Embryonic facial prominence (tissue), 1 donor: ENCODE measurements at regions not wholly inside any gene's neighbourhood (a gene's known extent, or its start where the extent isn't known, plus 50 kb on each side); places are given as distances from the start of the nearest gene placed in this dataset.

Source experiments
- DNase-seq: peaks from one replicate; pipeline ENCODE4 v3.0.0-alpha.2; 2016; ENCODE audit errors: extremely low spot score

- DNase-seq: no peak
These were observed 976.9 kb upstream of the MBL2 start for GRCh38 chr10:53749439-53749838.

GRCh38 chr10:53748319-53748718 is 975.7 kb upstream of the MBL2 start:
- no peak for DNase-seq

GRCh38 chr10:53744746-53745145 is 972.2 kb upstream of the MBL2 start:
- DNase-seq: no peak

- no peak for DNase-seq
These were observed 971.6 kb upstream of the MBL2 start for GRCh38 chr10:53744176-53744575.

- no peak for DNase-seq
These were observed 964.5 kb upstream of the MBL2 start for GRCh38 chr10:53737132-53737531.

- DNase-seq: no peak
These were observed 954.3 kb upstream of the MBL2 start for GRCh38 chr10:53726921-53727320.

- no peak for DNase-seq
These were observed 952.0 kb upstream of the MBL2 start for GRCh38 chr10:53724581-53724980.

- DNase-seq: no peak
These were observed 947.1 kb upstream of the MBL2 start for GRCh38 chr10:53719658-53720057.

- DNase-seq: no peak
These were observed 943.6 kb upstream of the MBL2 start for GRCh38 chr10:53716156-53716555.

- DNase-seq: no peak
These were observed 940.8 kb upstream of the MBL2 start for GRCh38 chr10:53713431-53713830.

- DNase-seq: no peak
These were observed 929.9 kb upstream of the MBL2 start for GRCh38 chr10:53702489-53702888.

- no peak for DNase-seq
These were observed 928.6 kb upstream of the MBL2 start for GRCh38 chr10:53701213-53701612.

GRCh38 chr10:53700278-53700677 is 927.7 kb upstream of the MBL2 start:
- DNase-seq: no peak

GRCh38 chr10:53699684-53700083 is 927.1 kb upstream of the MBL2 start:
- DNase-seq: no peak

GRCh38 chr10:53699231-53699630 is 926.6 kb upstream of the MBL2 start:
- no peak for DNase-seq

- DNase-seq: no peak
These were observed 924.5 kb upstream of the MBL2 start for GRCh38 chr10:53697038-53697437.

- no peak for DNase-seq
These were observed 918.1 kb upstream of the MBL2 start for GRCh38 chr10:53690524-53691240.

- no peak for DNase-seq
These were observed 915.2 kb upstream of the MBL2 start for GRCh38 chr10:53687800-53688199.

GRCh38 chr10:53682885-53683284 is 910.3 kb upstream of the MBL2 start:
- DNase-seq: no peak

- DNase-seq: no peak
These were observed 909.9 kb upstream of the MBL2 start for GRCh38 chr10:53682458-53682857.

GRCh38 chr10:53679666-53680065 is 907.1 kb upstream of the MBL2 start:
- no peak for DNase-seq

- no peak for DNase-seq
These were observed 902.6 kb upstream of the MBL2 start for GRCh38 chr10:53675177-53675576.

GRCh38 chr10:53667063-53667462 is 894.5 kb upstream of the MBL2 start:
- no peak for DNase-seq
